ENCODE measurements at regions not wholly inside any gene's neighbourhood (a gene's known extent, or its start where the extent isn't known, plus 50 kb on each side); places are given as distances from the start of the nearest gene placed in this dataset.

- TF ChIP-seq GABPA (IDR thresholded peaks at IDR 0.05; ENCODE audit: low read depth), result no peak
- TF ChIP-seq POLR2AphosphoS5 (IDR thresholded peaks at IDR 0.05; ENCODE audit: low read depth), result no peak
- TF ChIP-seq REST (IDR thresholded peaks at IDR 0.05; ENCODE audit: insufficient replicate concordance, low read depth), result no peak
- TF ChIP-seq CTCF (IDR thresholded peaks at IDR 0.05; ENCODE audit: insufficient read depth, low read length), result no peak
- no peak for TF ChIP-seq SPI1 (IDR thresholded peaks at IDR 0.05; ENCODE audit: borderline replicate concordance, low read depth)
- no peak for DNase-seq (ENCODE audit: low read depth in 1 of 2, low spot score in 1 of 2)
- H3K4me3 ChIP-seq (replicated peaks; ENCODE audit: insufficient read depth, low read length), result no peak overlapping the region
- H3K27me3 ChIP-seq (ENCODE audit: insufficient read depth, poor library complexity, severe bottlenecking), result peaks cover 5% of the 10 kb centered on the region
- H3K27ac ChIP-seq (replicated peaks), result no peak overlapping the region
Measured at GRCh38 chr18:49694402-49694801, 118.9 kb downstream of the ACAA2 start.

- DNase-seq (ENCODE audit: low read depth in 1 of 2, low spot score in 1 of 2), result no peak
- Histone ChIP-seq H3K4me3 (replicated peaks; ENCODE audit: insufficient read depth, low read length) (no peak overlapping the region), H3K27me3 (ENCODE audit: insufficient read depth, poor library complexity, severe bottlenecking) (peaks cover 5% of the 10 kb centered on the region), H3K27ac (replicated peaks) (no peak overlapping the region)
- TF ChIP-seq POLR2AphosphoS5 (IDR thresholded peaks at IDR 0.05; ENCODE audit: low read depth) (no peak), CTCF (IDR thresholded peaks at IDR 0.05; ENCODE audit: insufficient read depth, low read length) (no peak), SPI1 (IDR thresholded peaks at IDR 0.05; ENCODE audit: borderline replicate concordance, low read depth) (no peak), REST (IDR thresholded peaks at IDR 0.05; ENCODE audit: insufficient replicate concordance, low read depth) (no peak), GABPA (IDR thresholded peaks at IDR 0.05; ENCODE audit: low read depth) (no peak)
Measured at GRCh38 chr18:49693717-49694005, 119.7 kb downstream of the ACAA2 start.

GRCh38 chr18:49692906-49693716 is 120.2 kb downstream of the ACAA2 start:
- Histone ChIP-seq H3K27ac (replicated peaks) (no peak overlapping the region), H3K4me3 (replicated peaks; ENCODE audit: insufficient read depth, low read length) (no peak overlapping the region), H3K27me3 (ENCODE audit: insufficient read depth, poor library complexity, severe bottlenecking) (peaks cover 2% of the 10 kb centered on the region)
- DNase-seq (ENCODE audit: low read depth in 1 of 2, low spot score in 1 of 2), result no peak
- TF ChIP-seq CTCF (IDR thresholded peaks at IDR 0.05; ENCODE audit: insufficient read depth, low read length) (no peak), REST (IDR thresholded peaks at IDR 0.05; ENCODE audit: insufficient replicate concordance, low read depth) (no peak), SPI1 (IDR thresholded peaks at IDR 0.05; ENCODE audit: borderline replicate concordance, low read depth) (no peak), GABPA (IDR thresholded peaks at IDR 0.05; ENCODE audit: low read depth) (no peak), POLR2AphosphoS5 (IDR thresholded peaks at IDR 0.05; ENCODE audit: low read depth) (no peak)
